ENCODE measurements at regions not wholly inside any gene's neighbourhood (a gene's known extent, or its start where the extent isn't known, plus 50 kb on each side); places are given as distances from the start of the nearest gene placed in this dataset.
"Not testable (repeated sequence)": the region's sequence is repeated elsewhere in the genome, so short reads cannot be mapped to it uniquely, and the experiment has no call there.

DNA sequence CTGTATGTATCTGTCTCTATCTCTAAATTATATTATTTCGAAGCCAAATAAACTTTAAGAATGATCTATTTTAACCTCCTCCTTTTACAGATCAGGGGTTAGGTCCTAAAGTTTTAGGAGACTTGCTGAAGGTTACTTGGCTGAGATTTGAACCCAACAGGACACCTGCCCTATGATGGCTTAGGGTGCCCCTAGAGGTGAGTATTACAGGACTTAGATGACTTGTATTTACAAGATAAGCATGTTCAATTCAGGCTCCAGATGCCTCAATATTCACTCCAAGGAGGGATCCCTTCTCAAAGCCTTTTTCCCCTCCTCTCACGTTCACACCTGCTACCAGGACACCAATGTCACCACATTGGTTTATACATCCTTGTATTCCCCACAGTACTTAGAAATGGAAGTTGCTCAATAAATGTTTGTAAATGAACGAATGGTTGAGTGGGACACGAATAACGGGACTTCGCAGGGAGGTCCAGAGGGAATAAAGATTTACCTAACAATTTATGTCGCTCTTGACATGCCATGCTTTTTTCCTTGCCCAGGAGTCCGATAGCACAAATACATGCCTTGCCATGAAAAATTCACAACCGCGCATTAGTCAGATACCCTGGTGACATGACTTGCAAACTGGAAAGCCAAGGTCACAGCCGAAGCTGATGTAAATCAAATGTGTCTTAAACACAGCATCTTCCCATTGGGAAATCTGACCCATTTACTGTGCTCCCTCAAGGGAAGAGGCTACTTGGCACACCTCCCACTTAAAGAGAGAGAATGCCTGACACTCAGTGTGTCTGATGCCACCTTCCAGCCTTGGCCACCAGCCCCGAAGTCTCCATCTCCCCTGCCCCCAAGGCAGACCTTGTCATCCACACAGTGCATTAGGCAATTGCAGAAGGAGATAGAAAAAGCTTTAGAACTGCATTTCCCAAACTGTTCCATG, 872.2 kb upstream of the AUTS2 start:
- peaks cover 0 to 5% (median under 1%) of the 10 kb centered on the region in 4 donors for H3K4me1 ChIP-seq
- WGBS, 5 donors, result 86 to 91% (median 88%) methylated on average over 12 of the region's 12 CpGs
- no peak for DNase-seq
- no peaks in the 10 kb centered on the region for H3K27me3 ChIP-seq
- intact Hi-C loops (cut with DNase I; ENCODE audit: low total_unique reads), result no loop called here
- H3K36me3 ChIP-seq, result no peaks in the 10 kb centered on the region
- H3K9me3 ChIP-seq, result no peaks in the 10 kb centered on the region
- no peak overlapping the region for H3K4me3 ChIP-seq
- no peak for TF ChIP-seq EP300 (IDR thresholded peaks at IDR 0.05)
- TF ChIP-seq, protein P1, sequence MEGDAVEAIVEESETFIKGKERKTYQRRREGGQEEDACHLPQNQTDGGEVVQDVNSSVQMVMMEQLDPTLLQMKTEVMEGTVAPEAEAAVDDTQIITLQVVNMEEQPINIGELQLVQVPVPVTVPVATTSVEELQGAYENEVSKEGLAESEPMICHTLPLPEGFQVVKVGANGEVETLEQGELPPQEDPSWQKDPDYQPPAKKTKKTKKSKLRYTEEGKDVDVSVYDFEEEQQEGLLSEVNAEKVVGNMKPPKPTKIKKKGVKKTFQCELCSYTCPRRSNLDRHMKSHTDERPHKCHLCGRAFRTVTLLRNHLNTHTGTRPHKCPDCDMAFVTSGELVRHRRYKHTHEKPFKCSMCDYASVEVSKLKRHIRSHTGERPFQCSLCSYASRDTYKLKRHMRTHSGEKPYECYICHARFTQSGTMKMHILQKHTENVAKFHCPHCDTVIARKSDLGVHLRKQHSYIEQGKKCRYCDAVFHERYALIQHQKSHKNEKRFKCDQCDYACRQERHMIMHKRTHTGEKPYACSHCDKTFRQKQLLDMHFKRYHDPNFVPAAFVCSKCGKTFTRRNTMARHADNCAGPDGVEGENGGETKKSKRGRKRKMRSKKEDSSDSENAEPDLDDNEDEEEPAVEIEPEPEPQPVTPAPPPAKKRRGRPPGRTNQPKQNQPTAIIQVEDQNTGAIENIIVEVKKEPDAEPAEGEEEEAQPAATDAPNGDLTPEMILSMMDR (IDR thresholded peaks at IDR 0.05), result no peak
- no peak for TF ChIP-seq POLR2AphosphoS5 (IDR thresholded peaks at IDR 0.05)
- no peak for TF ChIP-seq POLR2A (IDR thresholded peaks at IDR 0.05)
- H3K27ac ChIP-seq, result no peak overlapping the region

GRCh38 chr7:68728720-68729119, 869.6 kb upstream of the AUTS2 start:
- peaks cover 0 to 20% (median 10%) of the 10 kb centered on the region in 4 donors for H3K4me1 ChIP-seq
- H3K27ac ChIP-seq; DNase-seq; H3K36me3 ChIP-seq; H3K27me3 ChIP-seq; H3K9me3 ChIP-seq; H3K4me3 ChIP-seq; intact Hi-C loops (cut with DNase I; ENCODE audit: low total_unique reads): not testable (repeated sequence)
- 78 to 90% (median 86%) methylated on average over 6 of the region's 6 CpGs for WGBS, 5 donors

DNA sequence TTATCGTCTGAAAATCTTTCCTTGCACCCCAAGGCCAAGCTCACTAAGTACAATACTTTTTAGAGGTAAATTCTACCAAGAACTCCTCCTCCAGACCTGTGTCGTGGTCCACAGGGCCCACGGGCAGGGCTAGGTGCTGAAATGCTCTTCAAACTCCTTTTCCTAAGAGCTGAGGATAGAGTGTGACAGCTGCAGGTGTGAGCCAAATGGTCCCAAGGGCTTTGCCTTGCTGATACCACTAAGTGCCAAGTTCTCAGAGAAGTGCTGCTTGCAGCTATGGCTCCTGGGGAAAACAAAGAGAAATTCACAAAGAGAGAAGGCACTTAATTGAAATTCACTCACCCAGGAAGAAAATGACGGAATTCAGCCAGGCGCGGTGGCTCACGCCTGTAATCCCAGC, 868.9 kb upstream of the AUTS2 start:
- H3K27ac ChIP-seq, result no peak overlapping the region
- intact Hi-C loops (cut with DNase I; ENCODE audit: low total_unique reads), result no loop called here
- no peaks in the 10 kb centered on the region for H3K9me3 ChIP-seq
- no peak overlapping the region for H3K4me3 ChIP-seq
- WGBS, 5 donors, result 76 to 91% (median 89%) methylated on average over 7 of the region's 7 CpGs
- DNase-seq, result no peak
- peaks cover 0 to 23% (median 11%) of the 10 kb centered on the region in 4 donors for H3K4me1 ChIP-seq
- no peaks in the 10 kb centered on the region for H3K36me3 ChIP-seq
- H3K27me3 ChIP-seq, result no peaks in the 10 kb centered on the region
- TF ChIP-seq EP300 (IDR thresholded peaks at IDR 0.05), result no peak
- TF ChIP-seq, protein P1 (IDR thresholded peaks at IDR 0.05), result no peak
- TF ChIP-seq POLR2A (IDR thresholded peaks at IDR 0.05), result no peak
- TF ChIP-seq POLR2AphosphoS5 (IDR thresholded peaks at IDR 0.05), result no peak

GRCh38 chr7:68730194-68730593, 868.1 kb upstream of the AUTS2 start:
- no peak for TF ChIP-seq POLR2A (IDR thresholded peaks at IDR 0.05)
- TF ChIP-seq EP300 (IDR thresholded peaks at IDR 0.05), result no peak
- no peak for TF ChIP-seq POLR2AphosphoS5 (IDR thresholded peaks at IDR 0.05)
- TF ChIP-seq, protein P1 (IDR thresholded peaks at IDR 0.05), result no peak
- Histone ChIP-seq H3K4me1 (peaks cover 0 to 23% (median 11%) of the 10 kb centered on the region in 4 donors), H3K36me3 (no peaks in the 10 kb centered on the region), H3K27me3 (no peaks in the 10 kb centered on the region), H3K9me3 (no peaks in the 10 kb centered on the region), H3K27ac (no peak overlapping the region), H3K4me3 (no peak overlapping the region)
- no peak for DNase-seq
- intact Hi-C loops (cut with DNase I; ENCODE audit: low total_unique reads), result no loop called here
- 50 to 79% (median 54%) methylated on average over 2 of the region's 2 CpGs for WGBS, 5 donors

DNA sequence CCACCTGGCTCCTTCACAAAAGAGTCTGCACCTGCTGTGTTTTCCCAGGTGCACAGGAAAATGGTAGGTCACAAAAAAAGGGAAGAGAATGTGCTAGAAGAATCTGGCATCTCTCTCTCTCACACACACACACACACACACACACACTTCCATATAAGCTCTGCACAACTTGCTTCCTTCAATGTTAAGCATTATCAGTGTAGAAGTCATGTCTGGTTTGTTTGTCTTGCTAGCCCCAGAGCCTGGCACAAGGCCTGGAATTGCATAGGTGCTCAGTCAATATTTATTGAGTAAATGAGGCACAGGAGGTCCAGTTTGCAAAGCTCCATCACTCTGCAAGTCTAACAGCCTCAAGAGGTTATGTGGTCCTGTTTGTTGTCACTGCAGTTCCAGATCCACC, 867.3 kb upstream of the AUTS2 start:
- no peaks in the 10 kb centered on the region for H3K9me3 ChIP-seq

More for the DNA sequence above, 867.3 kb upstream of the AUTS2 start:
- H3K27ac ChIP-seq, result no peak overlapping the region
- no peaks in the 10 kb centered on the region for H3K27me3 ChIP-seq
- H3K4me1 ChIP-seq, result peaks cover 0 to 23% (median 11%) of the 10 kb centered on the region in 4 donors
- DNase-seq, result peak; percentile 67 to 82
- intact Hi-C loops (cut with DNase I; ENCODE audit: low total_unique reads), result no loop called here
- no peak overlapping the region for H3K4me3 ChIP-seq
- peak in 2 of 3 donors; percentile 41 to 59 for TF ChIP-seq POLR2AphosphoS5 (IDR thresholded peaks at IDR 0.05)
- TF ChIP-seq POLR2A (IDR thresholded peaks at IDR 0.05), result no peak
- TF ChIP-seq, protein P1 (IDR thresholded peaks at IDR 0.05), result no peak
- TF ChIP-seq EP300 (IDR thresholded peaks at IDR 0.05), result no peak
- no peaks in the 10 kb centered on the region for H3K36me3 ChIP-seq
